Activated T-cell treated with anti-CD3 and anti-CD28 coated beads, Interleukin-2, amount 50 U/mL, for 4 hours (primary cell): ENCODE measurements at regions not wholly inside any gene's neighbourhood (a gene's known extent, or its start where the extent isn't known, plus 50 kb on each side); places are given as distances from the start of the nearest gene placed in this dataset.
"Not testable (repeated sequence)": the region's sequence is repeated elsewhere in the genome, so short reads cannot be mapped to it uniquely, and the experiment has no call there.

Experiments
- ATAC-seq, 2 donors: fragments of 200-7000 bp; cut with Tn5 transposase; one replicate each; pipeline ENCODE4 v1.10.0; 2021
- DNase-seq: peaks from one replicate; pipeline ENCODE4 v3.0.0-alpha.2; 2020
- H3K27me3 Mint-ChIP-seq: one replicate; pipeline ENCODE4 v1.8.0; 2021; ENCODE audit warnings: low read depth, mixed read lengths
- H3K36me3 Mint-ChIP-seq: one replicate; pipeline ENCODE4 v1.8.0; 2022; ENCODE audit warnings: mixed read lengths; ENCODE audit not compliant: insufficient read depth
- H3K4me1 Mint-ChIP-seq: one replicate; pipeline ENCODE4 v1.8.0; 2021; ENCODE audit warnings: low read depth, mixed read lengths
- H3K4me3 Mint-ChIP-seq: one replicate; pipeline ENCODE4 v1.8.0; 2021; ENCODE audit warnings: mild to moderate bottlenecking, moderate library complexity, mixed read lengths
- H3K9me3 Mint-ChIP-seq: one replicate; pipeline ENCODE4 v1.8.0; 2021; ENCODE audit warnings: mixed read lengths

DNA sequence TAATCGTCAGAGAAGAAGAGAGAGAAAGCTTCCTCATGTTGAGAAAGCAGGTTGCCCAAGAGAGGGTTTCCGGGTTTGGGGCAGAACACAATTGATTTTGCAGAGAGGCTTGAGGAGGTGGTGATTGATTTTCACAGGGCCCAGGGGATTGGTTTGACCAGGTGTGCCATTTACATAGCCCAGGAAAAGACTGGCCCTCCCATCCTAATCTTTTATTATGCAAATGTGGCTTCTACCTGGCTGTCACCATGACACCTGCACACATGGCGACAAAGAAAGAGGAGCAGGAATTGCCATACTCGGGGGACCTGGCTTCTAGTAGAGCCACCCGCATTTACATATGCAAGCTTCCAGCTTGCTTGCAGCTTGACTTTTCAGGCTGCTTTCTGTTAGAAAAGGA lies 405.3 kb downstream of the PPP4R3C start:
- ATAC-seq: no peak
- no peak for DNase-seq
- Mint-ChIP-seq H3K36me3 (no peaks in the 10 kb centered on the region), H3K4me1 (no peaks in the 10 kb centered on the region), H3K9me3 (peaks cover 5% of the 10 kb centered on the region), H3K4me3 (no peak overlapping the region), H3K27me3 (no peaks in the 10 kb centered on the region)

DNA sequence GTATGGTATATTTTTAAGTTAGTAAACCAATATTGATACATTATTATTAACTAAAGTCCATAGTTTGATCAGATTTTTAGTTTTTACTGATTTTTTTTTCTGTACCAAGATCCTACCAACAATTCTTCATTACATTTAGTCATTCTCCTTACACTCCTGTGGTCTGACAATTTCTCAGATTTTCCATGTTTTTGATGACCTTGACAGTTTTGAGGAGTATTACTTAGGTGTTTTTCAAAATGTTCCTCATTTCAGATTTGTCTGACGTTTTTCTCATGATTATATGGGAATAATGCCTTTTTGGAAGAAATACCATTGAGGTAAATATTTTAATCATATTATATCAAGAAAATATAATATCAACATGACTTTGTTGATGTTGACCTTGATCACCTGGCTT lies 423.8 kb downstream of the PPP4R3C start:
- Mint-ChIP-seq H3K9me3 (no peaks in the 10 kb centered on the region), H3K4me1 (no peaks in the 10 kb centered on the region), H3K27me3 (no peaks in the 10 kb centered on the region), H3K4me3 (no peak overlapping the region), H3K36me3 (no peaks in the 10 kb centered on the region)
- DNase-seq (no peak), ATAC-seq (no peak)

DNA sequence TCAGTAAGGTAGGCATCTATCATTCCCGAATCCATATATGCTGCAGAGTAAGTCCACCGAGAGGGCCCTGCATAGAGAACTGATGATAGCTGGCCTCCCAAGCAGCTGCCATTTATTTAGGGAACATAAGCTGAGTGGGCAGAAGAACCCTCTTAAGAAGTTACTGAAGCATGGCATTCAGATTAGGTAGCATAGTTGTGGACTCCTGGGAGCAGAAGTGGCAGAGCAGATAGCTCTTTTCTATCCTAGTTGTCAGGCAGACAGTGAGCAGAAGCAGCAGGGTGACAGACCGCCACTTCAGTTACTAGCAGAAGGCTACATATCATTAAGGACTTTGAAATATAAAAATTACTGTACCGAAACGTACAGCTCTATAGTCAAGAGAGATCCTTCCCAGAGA lies 454.7 kb downstream of the PPP4R3C start:
- H3K4me1 Mint-ChIP-seq: no peaks in the 10 kb centered on the region
- H3K36me3 Mint-ChIP-seq: no peaks in the 10 kb centered on the region
- no peak overlapping the region for H3K4me3 Mint-ChIP-seq
- DNase-seq (no peak), ATAC-seq (no peak)
- peaks cover 3% of the 10 kb centered on the region for H3K9me3 Mint-ChIP-seq
- no peaks in the 10 kb centered on the region for H3K27me3 Mint-ChIP-seq

DNA sequence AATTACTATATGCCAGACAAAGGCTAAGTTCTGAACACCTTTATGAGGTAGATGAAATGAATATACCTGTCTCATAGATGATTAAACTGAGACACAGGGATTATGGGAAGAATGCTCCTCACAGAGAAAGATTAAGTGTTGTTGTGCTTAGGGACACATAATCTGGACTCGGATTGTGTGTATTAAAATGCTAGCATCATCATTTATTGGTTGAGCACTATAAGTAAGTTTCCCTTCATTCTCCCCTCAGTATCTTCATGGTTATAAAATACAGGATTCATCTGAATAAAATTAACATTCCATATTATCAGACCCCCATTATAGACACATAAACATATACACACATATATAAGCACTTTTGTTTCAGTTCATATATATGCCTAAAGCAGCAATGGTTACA lies 463.5 kb downstream of the PPP4R3C start:
- H3K4me3 Mint-ChIP-seq: no peak overlapping the region
- H3K36me3 Mint-ChIP-seq: no peaks in the 10 kb centered on the region
- no peak for ATAC-seq
- H3K27me3 Mint-ChIP-seq: no peaks in the 10 kb centered on the region
- no peaks in the 10 kb centered on the region for H3K9me3 Mint-ChIP-seq
- no peaks in the 10 kb centered on the region for H3K4me1 Mint-ChIP-seq
- no peak for DNase-seq

DNA sequence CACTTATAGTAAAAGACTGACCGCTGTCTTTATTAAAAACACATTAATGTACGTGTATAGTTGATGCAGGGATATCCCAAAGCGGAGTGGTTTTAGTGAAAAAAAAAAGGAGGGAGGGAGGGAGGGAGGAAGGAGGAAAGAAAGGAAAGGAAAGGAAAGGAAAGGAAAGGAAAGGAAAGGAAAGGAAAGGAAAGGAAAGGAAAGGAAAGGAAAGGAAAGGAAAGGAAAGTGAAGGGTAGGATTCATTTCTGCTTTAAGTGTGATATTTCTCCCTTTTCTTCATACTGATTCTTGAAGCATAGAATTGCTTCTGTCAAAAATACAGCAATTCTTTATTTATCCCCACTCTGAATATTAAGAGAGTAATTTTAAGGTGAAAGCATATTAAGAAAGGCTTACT lies 504.9 kb downstream of the PPP4R3C start:
- H3K4me3 Mint-ChIP-seq: no peak overlapping the region
- H3K27me3 Mint-ChIP-seq: no peaks in the 10 kb centered on the region
- H3K9me3 Mint-ChIP-seq: peaks cover 4% of the 10 kb centered on the region
- ATAC-seq (no peak), DNase-seq (no peak)
- no peaks in the 10 kb centered on the region for H3K36me3 Mint-ChIP-seq
- no peaks in the 10 kb centered on the region for H3K4me1 Mint-ChIP-seq

DNA sequence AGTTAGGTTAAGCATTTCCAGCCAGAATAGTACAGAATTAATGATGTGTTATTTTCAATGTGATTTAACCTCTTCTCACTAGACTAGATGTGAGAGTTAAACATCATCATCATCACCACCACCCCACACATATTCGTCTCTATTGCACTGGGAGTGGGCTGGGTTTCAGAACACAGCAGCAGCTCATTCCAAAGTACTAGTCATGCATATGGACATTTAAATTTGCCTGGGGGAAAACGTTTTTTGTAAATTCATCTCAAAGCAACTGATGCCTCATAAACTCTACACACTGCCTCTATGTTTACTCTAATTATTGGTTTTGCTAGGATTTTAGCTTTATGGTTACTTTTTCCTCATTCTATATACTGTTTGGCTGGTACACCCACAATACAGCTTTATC lies 509.1 kb downstream of the PPP4R3C start:
- no peak for DNase-seq
- H3K27me3 Mint-ChIP-seq: no peaks in the 10 kb centered on the region
- peaks cover 9% of the 10 kb centered on the region for H3K9me3 Mint-ChIP-seq
- H3K36me3 Mint-ChIP-seq: no peaks in the 10 kb centered on the region
- no peak for ATAC-seq
- no peak overlapping the region for H3K4me3 Mint-ChIP-seq
- no peaks in the 10 kb centered on the region for H3K4me1 Mint-ChIP-seq

DNA sequence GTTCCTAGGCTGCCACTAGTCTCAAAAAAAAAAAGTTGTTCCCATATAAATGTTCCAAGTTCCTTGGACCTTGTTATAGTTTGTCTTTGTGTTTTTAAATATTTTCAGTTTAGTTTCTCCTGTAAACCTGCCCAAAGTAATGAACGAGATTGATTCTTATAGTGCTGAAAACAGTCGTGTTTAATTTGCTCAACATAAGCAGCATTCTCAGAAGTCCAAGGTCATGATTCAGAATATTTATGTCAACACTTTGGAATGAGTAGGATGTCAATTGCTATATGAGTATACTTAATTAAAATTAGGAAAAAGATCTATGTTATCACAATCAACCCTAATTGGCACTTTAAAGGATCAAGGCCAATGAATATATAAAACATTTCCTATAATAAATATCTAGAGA lies 510.9 kb downstream of the PPP4R3C start:
- Mint-ChIP-seq H3K4me1 (no peaks in the 10 kb centered on the region), H3K9me3 (peaks cover 13% of the 10 kb centered on the region), H3K4me3 (no peak overlapping the region), H3K36me3 (no peaks in the 10 kb centered on the region), H3K27me3 (no peaks in the 10 kb centered on the region)
- DNase-seq (no peak), ATAC-seq (no peak)

DNA sequence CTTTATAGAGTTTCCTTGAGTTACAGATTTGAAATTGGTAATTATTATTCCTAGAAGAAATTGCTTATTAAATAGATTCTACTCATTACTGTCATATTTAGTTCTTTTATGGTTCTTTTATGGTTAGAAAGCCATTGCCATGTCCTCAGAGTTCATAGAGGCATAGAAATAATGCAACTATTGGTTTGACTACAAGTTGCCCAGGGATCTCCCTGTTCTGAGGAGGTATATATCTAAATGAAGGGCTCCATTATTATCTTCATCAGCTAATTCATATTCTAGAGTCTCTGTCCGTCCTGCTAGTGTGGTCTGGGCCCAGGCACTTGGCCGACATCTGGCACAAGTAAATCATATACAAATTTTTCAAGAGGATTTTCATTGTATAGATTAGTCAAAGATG lies 535.7 kb downstream of the PPP4R3C start:
- ATAC-seq: no peak
- H3K9me3 Mint-ChIP-seq: no peaks in the 10 kb centered on the region
- no peak for DNase-seq
- H3K36me3 Mint-ChIP-seq: no peaks in the 10 kb centered on the region
- H3K4me1 Mint-ChIP-seq: no peaks in the 10 kb centered on the region
- H3K27me3 Mint-ChIP-seq: no peaks in the 10 kb centered on the region
- no peak overlapping the region for H3K4me3 Mint-ChIP-seq

DNA sequence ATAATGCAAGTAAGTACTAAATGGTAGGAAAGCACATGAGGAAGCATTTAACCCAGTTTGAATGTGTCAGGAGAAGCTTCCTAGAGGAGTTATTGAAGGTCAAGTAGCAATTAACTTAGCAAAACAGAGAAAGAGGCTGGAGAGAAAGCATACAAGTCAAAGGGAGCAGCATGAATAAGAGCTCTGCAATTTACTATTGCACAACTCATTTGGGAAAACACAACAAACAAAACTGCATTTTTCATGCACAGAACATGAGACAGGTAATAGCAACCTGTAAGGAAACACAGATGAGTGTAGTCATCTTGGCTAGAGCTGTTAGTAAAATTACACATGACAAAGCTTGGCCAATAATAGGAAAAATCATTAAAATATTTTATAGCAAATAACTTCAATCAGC lies 538.1 kb downstream of the PPP4R3C start:
- no peaks in the 10 kb centered on the region for H3K9me3 Mint-ChIP-seq
- DNase-seq (no peak), ATAC-seq (no peak)
- H3K4me3 Mint-ChIP-seq: no peak overlapping the region
- H3K4me1 Mint-ChIP-seq: no peaks in the 10 kb centered on the region
- H3K36me3 Mint-ChIP-seq: no peaks in the 10 kb centered on the region
- no peaks in the 10 kb centered on the region for H3K27me3 Mint-ChIP-seq

DNA sequence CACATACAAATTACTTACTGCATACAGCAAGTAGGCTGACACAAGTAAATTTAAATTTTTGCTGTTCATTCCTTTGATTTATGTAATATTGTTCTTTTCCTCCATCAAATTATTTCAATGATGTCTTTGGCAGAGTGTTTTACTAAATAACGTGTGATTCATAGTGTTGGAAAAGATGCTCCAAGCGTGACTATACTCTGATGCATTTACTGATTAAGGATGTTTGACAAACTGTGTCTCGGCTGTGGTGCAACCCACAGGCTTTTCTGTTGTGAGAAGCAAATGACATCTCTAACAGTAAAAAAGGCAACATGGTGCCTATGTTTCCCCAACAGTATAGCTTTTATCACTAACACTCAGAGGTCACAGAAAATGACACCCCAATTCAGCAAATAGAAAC lies 540.9 kb downstream of the PPP4R3C start:
- Mint-ChIP-seq H3K4me3 (no peak overlapping the region), H3K9me3 (no peaks in the 10 kb centered on the region), H3K36me3 (no peaks in the 10 kb centered on the region), H3K27me3 (no peaks in the 10 kb centered on the region), H3K4me1 (no peaks in the 10 kb centered on the region)
- no peak for DNase-seq
- no peak for ATAC-seq

DNA sequence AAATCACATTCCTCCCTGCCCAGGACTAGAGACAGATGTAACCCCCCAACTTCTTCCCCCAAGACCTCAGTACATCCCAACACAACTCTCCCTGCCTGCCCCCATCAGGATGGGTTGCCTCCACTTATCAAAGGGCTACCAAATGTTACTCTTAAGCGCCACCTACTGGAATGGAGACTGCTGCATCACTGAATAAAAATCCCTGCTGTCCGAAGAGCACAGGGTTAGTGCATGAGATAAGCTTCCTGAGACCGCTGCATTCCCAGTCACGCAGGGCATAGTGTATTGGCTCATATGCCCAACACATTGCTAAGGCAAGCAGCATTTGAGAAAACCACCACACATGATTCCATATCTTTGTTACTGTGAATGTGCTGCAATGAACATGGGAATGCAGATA lies 544.5 kb downstream of the PPP4R3C start:
- no peaks in the 10 kb centered on the region for H3K9me3 Mint-ChIP-seq
- no peak for DNase-seq
- H3K36me3 Mint-ChIP-seq: no peaks in the 10 kb centered on the region
- no peak for ATAC-seq
- H3K4me1 Mint-ChIP-seq: no peaks in the 10 kb centered on the region
- no peaks in the 10 kb centered on the region for H3K27me3 Mint-ChIP-seq
- no peak overlapping the region for H3K4me3 Mint-ChIP-seq

DNA sequence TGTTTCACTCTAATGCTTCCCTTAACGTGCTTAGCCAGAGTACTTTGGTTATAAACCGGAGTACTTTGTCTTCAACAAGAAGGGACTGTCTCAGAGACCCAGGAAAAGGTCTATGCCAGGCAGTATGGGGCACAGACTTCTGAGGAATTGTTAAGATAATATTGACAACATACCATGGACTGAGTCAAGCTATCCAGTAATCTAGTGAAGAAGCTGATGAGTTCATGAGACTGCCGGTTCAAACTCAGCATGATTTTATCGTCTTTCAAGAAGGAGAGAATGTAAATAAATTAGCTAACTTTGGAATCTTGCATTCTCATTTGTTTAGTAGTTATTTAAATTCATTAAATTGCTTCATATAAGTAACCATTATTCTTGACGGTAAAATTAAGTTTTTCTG lies 546.1 kb downstream of the PPP4R3C start:
- no peaks in the 10 kb centered on the region for H3K27me3 Mint-ChIP-seq
- DNase-seq: no peak
- ATAC-seq: no peak
- H3K9me3 Mint-ChIP-seq: no peaks in the 10 kb centered on the region
- H3K4me1 Mint-ChIP-seq: no peaks in the 10 kb centered on the region
- no peak overlapping the region for H3K4me3 Mint-ChIP-seq
- no peaks in the 10 kb centered on the region for H3K36me3 Mint-ChIP-seq

DNA sequence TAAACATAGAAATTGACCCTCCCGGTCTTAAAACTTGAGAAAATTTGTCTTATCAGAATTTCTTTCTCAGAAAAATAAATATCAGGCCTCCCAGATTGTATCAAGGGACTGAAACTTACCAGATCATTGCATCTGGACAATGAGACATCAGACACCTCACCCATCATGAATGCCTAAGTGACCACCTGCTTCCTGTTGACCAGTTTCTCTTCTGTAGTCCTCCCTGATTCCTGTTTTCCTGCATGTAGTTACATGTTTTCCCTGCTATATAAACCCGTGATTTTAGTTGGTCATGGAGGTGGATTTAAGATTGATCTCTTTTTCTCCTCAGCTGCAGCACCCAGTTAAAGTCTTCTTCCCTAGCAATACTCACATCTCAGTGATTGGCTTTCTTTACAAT lies 548.1 kb downstream of the PPP4R3C start:
- Mint-ChIP-seq H3K4me1 (no peaks in the 10 kb centered on the region), H3K9me3 (no peaks in the 10 kb centered on the region), H3K4me3 (no peak overlapping the region), H3K36me3 (no peaks in the 10 kb centered on the region), H3K27me3 (no peaks in the 10 kb centered on the region)
- ATAC-seq: no peak
- DNase-seq: no peak

DNA sequence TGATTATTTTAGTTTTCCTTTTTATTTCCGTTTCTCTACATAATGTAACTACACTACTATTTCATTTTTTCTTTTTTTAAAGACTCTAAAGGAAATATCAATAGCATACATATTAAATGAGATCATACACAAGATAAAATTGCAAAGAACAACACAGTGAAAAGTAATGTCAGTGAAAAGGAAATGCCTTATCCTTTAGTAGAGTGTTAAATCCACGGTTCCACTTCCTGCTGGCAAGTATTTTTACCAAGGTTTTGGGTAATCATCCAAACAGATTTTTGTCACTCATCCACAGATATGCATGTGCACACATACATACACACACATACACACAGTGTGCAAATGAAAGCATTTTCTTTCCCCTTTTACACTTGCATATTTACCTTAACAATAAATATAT lies 548.9 kb downstream of the PPP4R3C start:
- no peak for DNase-seq
- Mint-ChIP-seq H3K36me3 (no peaks in the 10 kb centered on the region), H3K9me3 (no peaks in the 10 kb centered on the region), H3K27me3 (no peaks in the 10 kb centered on the region), H3K4me1 (no peaks in the 10 kb centered on the region), H3K4me3 (no peak overlapping the region)
- no peak for ATAC-seq

DNA sequence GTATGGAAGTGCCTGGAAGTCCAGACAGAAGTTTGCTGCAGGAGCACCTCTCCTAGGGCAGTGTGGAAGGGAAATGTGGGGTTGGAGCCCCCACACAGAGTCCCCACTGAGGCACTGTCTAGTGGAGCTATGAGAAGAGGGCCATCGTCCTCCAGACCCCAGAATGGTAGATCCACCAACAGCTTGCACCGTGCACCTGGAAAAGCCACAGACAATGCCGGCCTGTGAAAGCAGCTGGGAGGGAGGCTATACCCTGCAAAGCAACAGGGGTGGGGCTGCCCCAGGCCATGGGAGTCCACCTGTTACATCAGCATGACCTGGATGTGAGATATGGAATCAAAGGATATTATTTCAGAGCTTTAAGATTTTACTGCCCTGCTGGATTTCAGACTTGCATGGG lies 551.4 kb downstream of the PPP4R3C start:
- H3K4me3 Mint-ChIP-seq, H3K9me3 Mint-ChIP-seq, H3K27me3 Mint-ChIP-seq, ATAC-seq, DNase-seq, H3K36me3 Mint-ChIP-seq, H3K4me1 Mint-ChIP-seq: not testable (repeated sequence)

DNA sequence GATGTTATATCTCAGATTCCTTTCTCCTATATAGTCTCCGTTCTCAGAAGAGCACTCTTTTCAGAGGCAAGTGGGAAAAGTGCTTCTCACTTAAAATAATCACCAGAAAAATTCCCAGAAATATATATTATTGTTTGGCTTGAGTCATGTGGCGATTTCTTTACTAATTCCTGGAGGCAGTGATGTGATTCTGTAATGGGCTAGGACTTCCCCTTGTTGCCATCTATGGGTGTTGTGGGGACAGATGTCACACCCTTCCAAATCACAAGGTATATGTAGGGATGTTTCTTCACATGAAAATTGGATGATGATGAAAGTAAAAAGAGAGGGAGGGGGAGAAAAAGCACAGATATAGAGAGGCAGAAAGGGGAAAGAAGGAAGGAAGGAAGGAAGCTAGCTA lies 553.4 kb downstream of the PPP4R3C start:
- no peaks in the 10 kb centered on the region for H3K4me1 Mint-ChIP-seq
- H3K4me3 Mint-ChIP-seq: no peak overlapping the region
- H3K27me3 Mint-ChIP-seq: no peaks in the 10 kb centered on the region
- no peaks in the 10 kb centered on the region for H3K36me3 Mint-ChIP-seq
- DNase-seq (no peak), ATAC-seq (no peak)
- H3K9me3 Mint-ChIP-seq: no peaks in the 10 kb centered on the region
